HPDE6-E6E7 (cell line): ENCODE measurements at regions not wholly inside any gene's neighbourhood (a gene's known extent, or its start where the extent isn't known, plus 50 kb on each side); places are given as distances from the start of the nearest gene placed in this dataset.

Experiments
- DNase-seq: peaks from one replicate; pipeline ENCODE4 v3.0.0; 2011; ENCODE audit warnings: missing footprints; ENCODE audit errors: extremely low spot score

DNA sequence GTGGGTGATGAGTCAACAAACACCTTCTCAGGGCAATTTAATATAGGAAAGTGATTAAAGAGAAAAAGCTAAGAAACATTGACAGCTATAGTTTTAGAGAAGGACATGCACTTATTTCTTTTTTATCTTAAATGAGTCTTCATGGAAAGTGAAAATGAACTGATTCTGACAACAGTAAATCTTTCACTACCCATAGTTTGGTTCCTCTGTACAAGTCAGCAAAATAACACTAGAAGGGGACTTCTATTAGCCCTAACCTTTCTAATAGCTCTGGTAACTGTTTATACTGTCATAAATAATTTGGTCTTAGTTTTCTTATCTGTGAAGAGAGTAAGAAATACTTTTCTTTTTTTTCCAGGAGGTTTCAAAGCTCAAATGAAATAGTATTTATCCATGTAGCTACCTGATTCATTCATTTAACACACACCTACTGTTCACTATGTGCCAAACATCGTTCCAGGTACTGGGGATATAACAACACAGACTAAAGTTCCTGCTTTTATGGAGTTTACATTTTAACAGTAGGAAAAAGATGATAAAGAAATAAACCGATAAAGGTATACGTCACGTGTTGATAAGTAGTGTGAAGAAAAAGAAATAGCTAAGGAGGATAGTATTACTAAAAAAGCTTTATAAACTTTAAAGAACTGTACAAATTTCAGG lies 148.2 kb downstream of the PCSK1 start:
- DNase-seq, result no peak

DNA sequence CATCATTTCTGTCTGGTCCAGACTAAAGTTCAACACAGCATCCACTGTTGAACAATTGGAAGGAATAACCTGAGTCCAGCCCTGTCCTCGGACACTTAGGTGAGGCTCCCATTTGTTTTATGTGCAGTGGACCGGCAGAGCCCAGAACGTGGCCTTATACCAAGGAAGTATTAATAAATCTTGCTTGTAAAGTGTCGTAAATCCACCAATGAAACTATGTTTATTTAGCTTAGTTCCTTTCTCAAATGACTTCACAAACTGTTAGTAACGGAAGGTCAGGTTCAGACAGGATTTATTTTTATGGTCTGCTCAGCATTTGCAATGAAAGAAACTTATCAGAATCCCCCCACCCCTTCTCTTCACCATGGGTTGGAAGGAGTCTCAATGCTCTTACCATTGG lies 149.5 kb downstream of the PCSK1 start:
- no peak for DNase-seq

DNA sequence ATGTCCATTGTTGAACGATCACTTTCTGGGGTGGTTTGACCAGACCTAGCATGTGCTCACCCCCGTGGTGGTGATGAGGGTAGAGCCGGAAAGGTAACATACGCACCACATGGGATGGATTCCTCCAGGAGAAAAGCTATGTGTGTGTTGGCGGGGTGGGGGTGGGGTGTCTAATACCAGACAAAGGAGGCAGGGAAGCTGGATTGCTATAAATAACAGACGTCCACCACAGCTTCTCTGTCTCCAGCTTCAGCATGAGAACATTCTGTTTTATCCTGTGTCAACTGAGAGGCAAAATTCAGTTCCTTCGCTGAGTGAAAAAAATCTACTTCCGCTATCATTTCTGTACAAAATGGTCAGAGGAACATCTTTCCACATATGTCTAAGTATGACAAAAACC lies 151.0 kb downstream of the PCSK1 start:
- DNase-seq, result no peak

DNA sequence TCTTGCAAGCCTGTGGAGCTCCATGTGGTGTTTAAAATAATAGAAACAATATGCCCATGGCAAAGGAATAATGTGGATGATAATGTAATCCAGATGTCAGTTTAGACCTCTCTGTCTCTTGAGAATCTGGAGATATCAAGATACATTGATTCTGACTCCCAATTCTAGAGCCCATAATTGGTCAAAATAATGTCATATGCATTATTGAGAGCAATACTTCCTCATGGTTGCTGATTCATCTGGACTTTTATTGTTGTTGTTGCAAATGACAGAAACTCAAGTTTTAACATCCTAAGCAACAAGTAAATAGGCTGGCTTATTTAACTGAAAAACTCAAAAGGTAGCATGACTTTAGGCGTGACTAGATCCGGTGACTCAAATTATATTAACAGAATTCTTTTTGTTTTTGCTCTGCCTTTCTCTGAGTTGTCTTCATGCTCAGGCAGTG lies 152.1 kb downstream of the PCSK1 start:
- DNase-seq, result no peak

DNA sequence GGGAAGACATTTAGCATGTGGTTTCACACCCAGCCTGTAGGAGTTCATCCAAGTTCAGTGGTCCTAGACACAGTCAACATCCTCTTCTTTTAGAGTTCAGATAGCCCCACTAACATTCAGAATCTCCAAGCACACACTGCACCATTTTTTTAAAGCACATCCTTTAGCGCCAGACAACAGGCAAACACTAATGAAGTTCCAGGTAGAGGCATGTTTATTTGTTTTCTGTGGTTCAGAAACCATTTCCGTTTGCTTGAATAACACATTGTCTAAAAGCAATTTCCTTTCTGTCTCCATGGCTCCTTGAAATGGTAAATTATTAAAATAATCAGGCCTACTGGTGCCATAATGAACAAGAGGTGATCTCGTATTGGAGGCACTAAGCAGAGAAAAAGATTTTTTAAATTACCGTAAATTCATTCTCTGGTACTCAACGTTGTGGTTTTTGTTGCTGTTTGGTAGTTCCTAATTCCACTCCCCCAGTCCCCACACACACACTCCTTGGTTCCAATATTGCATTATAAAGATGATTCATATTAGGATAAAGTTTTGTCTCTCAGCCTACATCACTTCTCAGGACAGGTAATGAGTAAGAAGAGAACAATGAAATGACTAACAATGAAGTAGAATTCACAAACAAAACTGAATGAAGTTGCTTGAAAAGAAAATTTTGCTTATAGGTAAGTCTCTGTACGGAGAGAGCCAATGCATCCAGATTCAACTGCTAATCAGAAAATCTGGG lies 153.1 kb downstream of the PCSK1 start:
- DNase-seq, result peak; percentile 77

DNA sequence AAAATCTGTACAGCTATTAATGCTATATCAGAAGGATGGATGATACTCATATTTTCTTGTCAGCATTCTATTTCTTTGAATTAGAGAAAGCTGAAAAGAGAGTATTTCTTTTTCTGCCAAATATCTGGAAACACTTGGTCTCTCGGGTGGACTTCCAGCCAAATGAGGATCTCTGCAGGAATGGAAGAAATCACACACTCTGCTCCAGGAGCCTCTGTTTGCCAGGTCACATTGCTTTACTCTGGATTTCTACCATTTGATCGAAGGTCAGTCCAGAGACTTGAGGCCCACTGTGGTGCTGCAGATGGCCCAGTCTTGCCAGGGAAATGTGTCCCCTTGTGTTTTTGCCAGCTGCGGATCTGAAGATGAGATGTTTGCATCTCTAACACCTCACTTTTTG lies 154.1 kb downstream of the PCSK1 start:
- no peak for DNase-seq

DNA sequence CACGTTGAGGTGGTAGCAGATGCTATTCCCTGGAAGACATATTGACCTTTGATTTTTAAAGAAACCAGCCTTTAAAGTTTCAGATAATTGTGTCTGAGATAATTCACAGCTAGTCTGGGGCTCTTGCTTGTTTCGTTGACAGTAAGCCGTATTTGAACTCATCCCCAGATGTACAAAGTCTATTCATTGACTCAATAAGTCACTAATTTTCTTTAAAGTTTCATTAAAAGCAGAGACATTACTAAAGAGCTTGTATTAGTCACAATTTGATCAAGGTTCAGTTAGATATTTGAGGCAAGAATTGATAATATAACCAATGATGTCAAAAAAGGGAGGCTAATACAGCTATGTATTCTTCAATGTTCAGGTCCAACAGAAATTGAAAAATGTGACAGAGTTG lies 158.0 kb downstream of the PCSK1 start:
- no peak for DNase-seq

DNA sequence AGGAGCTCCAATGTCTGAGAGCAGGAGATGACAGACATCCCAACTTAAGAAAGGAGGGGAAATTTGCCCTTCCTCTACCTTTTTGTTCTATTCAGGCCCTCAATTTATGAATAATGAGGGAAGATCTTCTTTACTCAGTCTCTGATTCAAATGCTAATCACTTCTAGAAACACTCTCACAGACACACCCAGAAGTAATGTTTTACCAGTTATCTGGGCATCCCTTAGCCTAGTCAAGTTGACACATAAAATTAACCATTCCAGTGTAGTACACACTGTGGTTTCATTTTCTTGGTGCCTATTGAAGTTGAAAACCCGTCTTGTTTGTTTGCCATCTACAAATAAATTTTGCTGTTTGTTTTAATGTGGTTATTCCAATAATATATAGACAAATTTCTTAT lies 167.6 kb downstream of the PCSK1 start:
- no peak for DNase-seq

DNA sequence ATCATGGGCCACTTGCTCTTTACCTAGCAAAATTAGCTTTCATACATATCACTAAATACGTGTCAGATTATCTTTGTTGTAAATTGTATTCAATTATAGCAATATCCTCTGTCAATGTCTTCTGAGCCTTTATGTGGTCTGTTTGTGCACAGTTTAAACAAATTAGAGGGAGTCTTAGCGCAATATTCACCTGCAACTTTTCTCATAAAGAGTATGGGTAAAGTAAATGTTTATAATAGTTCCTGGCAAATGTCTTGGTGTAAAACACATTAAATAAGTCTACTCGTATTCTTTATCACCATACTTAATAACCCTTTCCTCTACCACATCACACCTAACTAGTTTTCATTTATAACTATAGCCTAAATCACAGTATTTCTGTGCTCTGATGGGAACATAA lies 169.0 kb downstream of the PCSK1 start:
- DNase-seq, result no peak

DNA sequence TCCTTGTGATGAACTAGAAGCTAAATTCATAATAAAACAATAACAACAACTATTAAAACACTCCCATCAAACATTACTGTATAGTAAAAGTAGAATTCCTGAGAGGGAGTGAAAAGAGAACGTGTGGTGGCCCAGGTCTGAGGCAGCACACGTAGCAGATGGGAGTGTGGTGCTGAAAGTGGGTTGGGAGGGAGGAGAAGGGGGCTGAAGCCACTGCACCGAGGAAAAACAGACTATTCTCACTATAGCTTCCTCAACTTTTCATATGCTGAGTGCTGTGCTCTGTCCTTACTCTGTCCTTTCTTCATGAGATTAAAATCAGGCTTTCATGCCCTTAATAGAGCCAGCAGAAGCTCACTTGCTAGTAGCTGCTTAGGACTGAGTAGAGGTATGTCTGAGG lies 170.9 kb downstream of the PCSK1 start:
- DNase-seq, result no peak

DNA sequence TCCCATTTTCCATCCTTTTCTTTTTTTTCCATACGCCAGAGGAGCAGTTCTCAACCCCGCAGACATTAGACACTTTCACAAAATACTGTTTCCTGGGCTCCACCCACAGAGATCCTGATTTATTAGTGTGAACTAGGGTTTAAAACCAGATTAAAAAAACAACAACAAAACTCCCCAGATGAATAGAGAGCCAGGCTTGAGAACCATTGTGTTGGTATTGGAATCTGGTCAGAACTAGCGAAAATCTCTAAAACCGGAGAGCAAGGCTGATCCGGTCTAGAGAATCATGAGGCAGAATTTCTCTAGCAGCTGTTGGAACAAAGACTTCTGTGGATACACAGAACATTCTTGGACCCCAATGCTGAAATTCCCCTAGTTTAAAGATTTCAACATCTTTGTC lies 173.0 kb downstream of the PCSK1 start:
- DNase-seq, result no peak

DNA sequence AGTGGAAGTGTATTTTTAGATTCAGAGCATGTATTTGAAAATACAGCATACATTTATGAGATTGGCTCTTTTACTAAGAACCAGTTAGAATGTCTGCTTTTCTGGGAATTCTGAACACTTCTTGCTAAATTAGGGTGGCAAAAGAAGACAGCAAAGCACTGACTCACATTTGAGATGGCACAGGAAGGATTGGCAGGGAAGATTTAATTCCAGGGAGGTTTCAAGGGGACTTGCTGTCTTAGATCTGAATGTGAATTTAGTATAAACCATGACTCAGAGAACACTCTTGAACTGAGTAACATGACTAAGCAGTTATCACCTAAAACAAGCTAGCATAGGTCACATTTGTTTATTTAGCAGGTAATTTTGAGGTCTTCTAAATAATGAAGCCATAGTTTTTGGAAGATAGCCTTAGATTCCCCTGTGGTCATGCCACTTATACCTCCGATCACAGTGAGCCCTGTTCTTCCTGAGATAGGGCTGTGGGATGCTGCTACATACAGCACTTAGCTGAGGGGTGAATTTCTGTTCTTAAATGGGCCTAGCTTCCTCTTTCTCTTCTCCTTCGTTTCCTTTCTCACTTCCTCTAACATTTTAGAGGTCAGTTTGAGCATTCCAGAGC lies 173.8 kb downstream of the PCSK1 start:
- DNase-seq, result peak; percentile 16

DNA sequence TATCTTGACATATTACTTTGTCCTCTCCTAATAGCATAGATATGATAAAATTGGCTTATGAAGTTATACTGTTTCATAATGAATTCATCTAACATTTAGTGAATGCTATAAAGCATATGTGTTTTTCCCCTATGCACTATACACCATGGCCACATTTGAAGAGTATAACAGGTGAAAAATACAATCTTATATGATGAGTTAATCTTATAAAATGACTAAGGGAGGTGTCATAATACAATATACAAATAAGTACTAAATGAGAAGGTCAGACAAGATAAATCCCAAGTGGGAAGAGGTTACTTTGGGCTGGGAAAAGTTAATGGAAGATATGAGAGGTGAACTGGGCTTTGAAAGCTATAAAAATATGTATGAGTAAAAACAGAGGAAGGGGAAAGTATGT lies 174.4 kb downstream of the PCSK1 start:
- no peak for DNase-seq

DNA sequence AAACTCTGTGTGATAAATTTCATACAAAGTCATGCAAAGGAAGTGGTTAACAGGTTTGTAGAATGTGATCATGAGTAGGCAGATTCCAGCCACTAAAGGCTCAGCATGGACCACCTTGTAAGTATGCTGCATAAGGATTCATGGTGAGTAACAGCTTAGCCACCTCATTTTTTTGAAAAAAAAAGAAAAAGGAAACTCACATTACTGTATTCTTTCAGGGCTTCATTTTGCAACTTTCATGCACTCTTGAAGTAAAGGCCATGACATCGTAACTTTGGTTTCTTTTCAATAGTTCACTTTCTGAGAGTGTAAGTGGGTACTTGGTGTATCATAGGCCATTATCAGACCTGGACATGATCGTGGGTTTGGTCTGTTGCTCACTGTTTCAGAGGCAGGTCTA lies 175.1 kb downstream of the PCSK1 start:
- DNase-seq, result no peak

DNA sequence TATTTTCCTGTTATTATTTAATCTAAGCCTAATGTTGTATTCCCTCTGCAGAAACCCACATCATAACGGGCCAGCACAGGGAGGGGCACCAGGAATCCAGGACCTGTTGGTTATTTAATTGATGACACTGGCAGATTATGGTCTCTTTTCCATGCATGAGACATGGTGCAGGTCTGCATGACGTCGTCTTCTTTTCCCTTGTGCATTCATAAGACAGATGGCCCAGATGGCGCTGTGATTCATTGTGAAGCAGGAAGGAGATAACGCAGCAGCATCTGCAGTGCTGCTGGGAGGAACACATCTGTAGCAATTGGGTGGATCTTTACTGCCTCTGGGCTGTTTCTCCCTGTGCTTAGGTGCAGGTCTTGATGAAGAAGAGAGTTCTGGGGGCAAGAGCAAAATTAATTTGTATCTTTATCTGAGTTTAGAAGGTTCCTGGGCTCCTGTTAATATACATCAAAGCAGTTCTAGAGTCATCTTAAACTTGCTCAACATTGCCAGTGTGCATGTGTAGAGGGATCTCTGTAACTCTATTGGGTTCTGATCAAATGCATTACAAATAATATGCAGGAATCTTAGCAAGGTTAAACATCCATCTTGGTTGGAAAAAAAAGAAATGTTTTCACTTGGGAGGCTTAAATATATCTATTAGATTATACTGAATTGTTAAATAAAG lies 176.1 kb downstream of the PCSK1 start:
- no peak for DNase-seq

DNA sequence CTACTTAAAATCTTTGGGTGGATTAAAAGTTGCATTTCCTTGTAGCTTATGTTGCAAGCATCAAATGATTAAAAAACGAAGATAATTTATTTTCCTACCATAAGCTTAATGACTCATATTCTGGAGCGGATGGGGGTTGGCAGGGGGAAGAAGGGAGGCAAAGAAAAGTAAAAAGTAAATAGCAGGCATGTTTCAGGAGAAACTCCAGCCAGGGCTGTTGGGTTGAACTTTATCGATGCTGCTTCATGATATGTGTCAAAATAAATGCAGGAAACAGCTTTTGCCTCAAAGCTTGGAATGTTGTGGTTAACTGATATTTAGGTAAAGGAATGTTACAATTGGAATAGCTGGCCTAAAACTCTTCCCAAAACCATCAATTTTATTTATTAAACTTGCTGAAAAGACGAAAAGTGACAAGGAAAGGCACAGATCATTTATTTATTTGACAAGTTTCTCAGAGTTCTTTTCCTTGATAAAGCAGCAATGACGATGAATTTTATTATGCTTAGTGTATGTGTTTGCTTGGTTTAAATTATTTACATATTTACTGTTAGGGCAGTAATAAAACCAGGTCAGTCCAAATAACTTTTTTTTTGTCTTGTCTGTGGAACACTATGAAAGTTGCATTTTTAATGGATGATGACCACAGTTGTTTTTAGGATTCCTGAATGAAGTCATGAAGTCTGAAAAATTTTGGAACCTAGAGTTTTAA lies 177.9 kb downstream of the PCSK1 start:
- DNase-seq, result no peak

DNA sequence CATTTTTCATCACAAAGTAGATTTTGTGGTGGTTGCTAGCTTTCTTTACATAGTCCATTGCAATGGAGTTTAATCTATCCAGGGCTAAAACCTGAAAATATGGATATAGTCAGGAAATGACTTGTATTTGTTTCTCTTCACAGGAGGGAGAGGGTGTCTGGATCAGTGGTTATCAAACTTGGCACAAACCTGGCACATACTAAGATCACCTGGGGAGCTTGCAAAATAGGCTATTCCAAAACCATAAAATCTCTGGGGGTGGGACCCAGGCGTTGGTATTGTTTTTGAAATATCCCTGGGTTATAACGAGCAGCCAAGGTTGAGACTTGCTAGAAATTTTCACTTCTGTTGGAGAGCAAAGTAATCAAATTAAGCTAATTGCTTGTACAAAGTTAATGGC lies 179.9 kb downstream of the PCSK1 start:
- no peak for DNase-seq

DNA sequence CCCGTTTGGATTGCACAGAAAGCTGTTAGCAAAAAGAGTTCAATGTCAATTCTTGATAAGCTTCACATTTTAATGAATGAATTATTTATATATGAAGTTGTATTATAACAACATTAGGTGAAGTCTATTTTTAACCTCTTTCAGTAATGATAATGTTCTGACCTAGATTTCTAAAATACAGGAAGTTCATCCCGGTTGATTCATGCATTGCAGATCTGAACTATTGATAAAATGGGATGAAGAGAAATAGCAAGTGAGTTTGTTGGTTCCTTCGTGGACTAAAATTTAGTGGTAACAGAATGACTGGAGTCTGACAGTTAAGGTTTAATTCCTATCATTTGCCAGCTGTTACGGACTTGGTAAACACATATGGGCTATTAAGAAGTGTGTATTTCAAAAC lies 180.5 kb downstream of the PCSK1 start:
- DNase-seq, result no peak

DNA sequence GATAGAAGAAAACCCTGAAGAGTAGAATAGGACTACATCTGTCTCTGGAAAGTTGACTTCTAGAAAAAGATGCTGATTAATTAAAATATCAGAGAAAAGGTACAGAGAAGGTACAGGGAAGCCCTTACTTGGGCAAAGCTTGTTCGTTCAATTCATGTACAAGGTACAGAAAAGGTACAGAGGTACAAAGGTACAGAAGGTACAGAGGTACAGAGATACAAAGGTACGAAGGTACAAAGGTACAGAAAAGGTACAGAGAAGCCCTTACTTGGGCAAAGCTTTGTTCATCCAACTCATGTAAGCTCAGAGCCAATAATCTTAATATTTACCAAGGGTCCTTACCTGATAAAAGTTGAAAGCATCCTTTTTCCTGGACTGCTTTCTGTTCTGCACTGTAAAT lies 182.3 kb downstream of the PCSK1 start:
- no peak for DNase-seq

DNA sequence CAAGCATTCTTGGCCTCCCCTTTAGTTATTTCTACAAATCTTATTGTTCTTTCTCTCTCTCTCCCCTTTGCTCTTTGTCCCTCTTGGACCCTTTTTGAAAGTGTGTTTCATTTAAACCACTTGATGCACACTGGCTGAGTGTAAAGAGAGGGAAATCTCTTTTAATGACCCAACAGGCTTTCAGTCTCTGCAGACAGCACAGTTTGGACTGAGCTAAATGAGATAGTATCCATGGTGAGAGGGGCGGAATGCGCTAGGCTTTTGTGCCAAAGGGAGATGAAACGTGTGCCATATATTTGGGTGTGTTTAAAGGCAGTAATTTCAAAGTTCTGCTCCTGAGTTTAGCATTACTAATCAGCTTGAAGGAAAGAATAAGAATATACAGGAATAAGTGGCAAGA lies 184.9 kb downstream of the PCSK1 start:
- no peak for DNase-seq

DNA sequence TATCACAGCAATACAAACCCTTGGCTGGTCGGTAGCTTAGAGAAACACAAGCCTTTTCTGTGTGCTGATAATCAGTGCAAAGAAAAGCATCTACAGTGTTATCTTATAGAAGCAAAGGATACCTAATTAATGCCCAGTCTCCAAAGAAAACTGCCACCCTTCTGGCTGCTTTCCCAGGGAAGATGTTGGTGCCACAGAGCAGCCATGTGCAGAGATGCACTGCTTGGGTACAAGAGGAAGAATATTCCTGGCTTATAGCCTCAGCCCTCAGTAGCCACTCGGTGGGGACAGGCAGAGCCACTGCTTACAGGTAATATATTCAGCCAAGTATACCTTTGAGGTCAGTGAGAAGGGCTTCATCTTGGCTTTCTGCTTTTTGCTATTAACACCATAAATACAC lies 185.3 kb downstream of the PCSK1 start:
- DNase-seq, result no peak

DNA sequence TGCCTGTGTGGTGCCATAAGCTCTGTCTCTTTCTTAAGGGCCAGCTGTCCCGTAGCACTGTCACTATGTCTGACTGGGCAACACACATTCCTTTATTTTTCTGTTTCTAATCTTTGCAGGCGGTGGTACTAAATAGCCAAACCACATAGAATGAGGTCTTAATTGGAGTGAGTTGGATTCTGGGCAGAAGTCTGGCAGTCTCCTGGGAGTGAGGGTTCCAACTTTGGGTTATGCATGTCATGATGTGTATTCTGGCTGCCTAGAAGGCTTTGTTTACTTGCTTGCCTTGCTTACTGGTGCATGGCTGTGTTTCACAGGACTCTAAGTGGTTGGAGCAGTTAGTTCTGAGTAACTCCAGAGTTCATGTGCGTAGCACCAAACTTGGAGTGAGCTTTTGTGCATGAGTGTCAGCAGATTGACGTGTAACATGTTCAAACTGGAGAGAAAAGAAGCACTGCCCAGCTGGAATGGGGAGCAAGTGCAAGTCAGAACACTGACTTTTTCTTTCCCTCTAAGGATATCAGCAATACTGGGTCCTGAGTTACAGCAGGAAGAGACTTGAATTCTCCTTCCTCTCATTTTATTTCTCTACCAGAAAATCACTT lies 185.8 kb downstream of the PCSK1 start:
- peak; percentile 56 for DNase-seq
